ENCODE measurements at regions not wholly inside any gene's neighbourhood (a gene's known extent, or its start where the extent isn't known, plus 50 kb on each side); places are given as distances from the start of the nearest gene placed in this dataset.

GRCh38 chr3:124163689-124164088 is 171.8 kb upstream of the ROPN1 start:
- CTCF ChIA-PET = no interaction called here
- Mint-ChIP-seq H3K36me3 (no peaks in the 10 kb centered on the region), H3K27ac (no peak overlapping the region), H3K4me3 (no peak overlapping the region), H3K9me3 (no peaks in the 10 kb centered on the region), H3K4me1 (no peaks in the 10 kb centered on the region), H3K27me3 (peaks cover 4% of the 10 kb centered on the region)
- no peak for DNase-seq

- no peaks in the 10 kb centered on the region for H3K4me1 Mint-ChIP-seq
- no peak overlapping the region for H3K4me3 Mint-ChIP-seq
- H3K9me3 Mint-ChIP-seq = no peaks in the 10 kb centered on the region
- peaks cover 4% of the 10 kb centered on the region for H3K27me3 Mint-ChIP-seq
- no peak for DNase-seq
- CTCF ChIA-PET = no interaction called here
- H3K36me3 Mint-ChIP-seq = no peaks in the 10 kb centered on the region
- H3K27ac Mint-ChIP-seq = no peak overlapping the region
Measured at GRCh38 chr3:124168271-124168670, 176.3 kb upstream of the ROPN1 start.

GRCh38 chr3:124172283-124172682 is 180.4 kb upstream of the ROPN1 start:
- Mint-ChIP-seq H3K27ac (no peak overlapping the region), H3K9me3 (no peaks in the 10 kb centered on the region), H3K36me3 (no peaks in the 10 kb centered on the region), H3K27me3 (no peaks in the 10 kb centered on the region), H3K4me1 (no peaks in the 10 kb centered on the region), H3K4me3 (no peak overlapping the region)
- no peak for DNase-seq
- CTCF ChIA-PET = no interaction called here

GRCh38 chr3:124172816-124173215 is 180.9 kb upstream of the ROPN1 start:
- CTCF ChIA-PET = no interaction called here

GRCh38 chr3:124174476-124174875 is 182.6 kb upstream of the ROPN1 start:
- no peak overlapping the region for H3K4me3 Mint-ChIP-seq
- CTCF ChIA-PET = no interaction called here
- H3K27ac Mint-ChIP-seq = no peak overlapping the region
- H3K9me3 Mint-ChIP-seq = no peaks in the 10 kb centered on the region
- no peaks in the 10 kb centered on the region for H3K4me1 Mint-ChIP-seq
- H3K27me3 Mint-ChIP-seq = no peaks in the 10 kb centered on the region
- no peak for DNase-seq
- no peaks in the 10 kb centered on the region for H3K36me3 Mint-ChIP-seq

More at GRCh38 chr3:124172816-124173215, 180.9 kb upstream of the ROPN1 start:
- DNase-seq = no peak
- Mint-ChIP-seq H3K36me3 (no peaks in the 10 kb centered on the region), H3K4me1 (no peaks in the 10 kb centered on the region), H3K27me3 (no peaks in the 10 kb centered on the region), H3K9me3 (no peaks in the 10 kb centered on the region), H3K27ac (no peak overlapping the region), H3K4me3 (no peak overlapping the region)

GRCh38 chr3:124174910-124175874 is 183.3 kb upstream of the ROPN1 start:
- DNase-seq = no peak
- no peaks in the 10 kb centered on the region for H3K4me1 Mint-ChIP-seq
- CTCF ChIA-PET = no interaction called here
- no peaks in the 10 kb centered on the region for H3K9me3 Mint-ChIP-seq
- no peak overlapping the region for H3K4me3 Mint-ChIP-seq
- H3K27me3 Mint-ChIP-seq = no peaks in the 10 kb centered on the region
- H3K36me3 Mint-ChIP-seq = no peaks in the 10 kb centered on the region
- no peak overlapping the region for H3K27ac Mint-ChIP-seq

GRCh38 chr3:124177071-124177470 is 185.1 kb upstream of the ROPN1 start:
- DNase-seq = no peak
- CTCF ChIA-PET = no interaction called here
- H3K36me3 Mint-ChIP-seq = no peaks in the 10 kb centered on the region
- H3K27ac Mint-ChIP-seq = no peak overlapping the region
- H3K27me3 Mint-ChIP-seq = peaks cover 3% of the 10 kb centered on the region
- H3K4me1 Mint-ChIP-seq = no peaks in the 10 kb centered on the region
- no peaks in the 10 kb centered on the region for H3K9me3 Mint-ChIP-seq
- no peak overlapping the region for H3K4me3 Mint-ChIP-seq

GRCh38 chr3:124178531-124178930 is 186.6 kb upstream of the ROPN1 start:
- DNase-seq = no peak
- CTCF ChIA-PET = no interaction called here
- Mint-ChIP-seq H3K4me1 (no peaks in the 10 kb centered on the region), H3K36me3 (no peaks in the 10 kb centered on the region), H3K4me3 (no peak overlapping the region), H3K9me3 (no peaks in the 10 kb centered on the region), H3K27ac (no peak overlapping the region), H3K27me3 (peaks cover 3% of the 10 kb centered on the region)

GRCh38 chr3:124200407-124200806 is 208.5 kb upstream of the ROPN1 start:
- Mint-ChIP-seq H3K36me3 (no peaks in the 10 kb centered on the region), H3K27ac (no peak overlapping the region), H3K9me3 (no peaks in the 10 kb centered on the region), H3K4me3 (no peak overlapping the region), H3K4me1 (no peaks in the 10 kb centered on the region), H3K27me3 (peaks cover 3% of the 10 kb centered on the region)
- CTCF ChIA-PET = no interaction called here
- DNase-seq = no peak

- CTCF ChIA-PET = no interaction called here
Measured at GRCh38 chr3:124201226-124201625, 209.3 kb upstream of the ROPN1 start.

GRCh38 chr3:124201786-124202185 is 209.9 kb upstream of the ROPN1 start:
- CTCF ChIA-PET = no interaction called here
- Mint-ChIP-seq H3K27ac (no peak overlapping the region), H3K27me3 (peaks cover 3% of the 10 kb centered on the region), H3K9me3 (no peaks in the 10 kb centered on the region), H3K4me3 (no peak overlapping the region), H3K4me1 (no peaks in the 10 kb centered on the region), H3K36me3 (no peaks in the 10 kb centered on the region)
- DNase-seq = no peak

More at GRCh38 chr3:124201226-124201625, 209.3 kb upstream of the ROPN1 start:
- H3K27ac Mint-ChIP-seq = no peak overlapping the region
- H3K4me3 Mint-ChIP-seq = no peak overlapping the region
- DNase-seq = no peak
- H3K4me1 Mint-ChIP-seq = no peaks in the 10 kb centered on the region
- H3K27me3 Mint-ChIP-seq = peaks cover 3% of the 10 kb centered on the region
- H3K36me3 Mint-ChIP-seq = no peaks in the 10 kb centered on the region
- no peaks in the 10 kb centered on the region for H3K9me3 Mint-ChIP-seq

- peaks cover 3% of the 10 kb centered on the region for H3K27me3 Mint-ChIP-seq
Measured at GRCh38 chr3:124202754-124203153, 210.8 kb upstream of the ROPN1 start.

GRCh38 chr3:124203292-124203691 is 211.4 kb upstream of the ROPN1 start:
- Mint-ChIP-seq H3K9me3 (no peaks in the 10 kb centered on the region), H3K27me3 (peaks cover 3% of the 10 kb centered on the region), H3K4me1 (no peaks in the 10 kb centered on the region), H3K4me3 (no peak overlapping the region), H3K27ac (no peak overlapping the region), H3K36me3 (no peaks in the 10 kb centered on the region)
- CTCF ChIA-PET = no interaction called here
- no peak for DNase-seq

More at GRCh38 chr3:124202754-124203153, 210.8 kb upstream of the ROPN1 start:
- DNase-seq = no peak
- Mint-ChIP-seq H3K9me3 (no peaks in the 10 kb centered on the region), H3K4me1 (no peaks in the 10 kb centered on the region), H3K4me3 (no peak overlapping the region), H3K27ac (no peak overlapping the region), H3K36me3 (no peaks in the 10 kb centered on the region)
- CTCF ChIA-PET = no interaction called here

GRCh38 chr3:124206225-124207055 is 214.5 kb upstream of the ROPN1 start:
- Mint-ChIP-seq H3K4me1 (no peaks in the 10 kb centered on the region), H3K9me3 (no peaks in the 10 kb centered on the region), H3K4me3 (no peak overlapping the region), H3K36me3 (no peaks in the 10 kb centered on the region), H3K27ac (no peak overlapping the region), H3K27me3 (no peaks in the 10 kb centered on the region)
- CTCF ChIA-PET = no interaction called here
- DNase-seq = no peak

- Mint-ChIP-seq H3K27me3 (no peaks in the 10 kb centered on the region), H3K4me3 (no peak overlapping the region), H3K9me3 (no peaks in the 10 kb centered on the region), H3K27ac (no peak overlapping the region), H3K4me1 (no peaks in the 10 kb centered on the region), H3K36me3 (no peaks in the 10 kb centered on the region)
- CTCF ChIA-PET = no interaction called here
- DNase-seq = no peak
Measured at GRCh38 chr3:124207077-124207476, 215.2 kb upstream of the ROPN1 start.
